GM23338 (cell line): ENCODE measurements at regions not wholly inside any gene's neighbourhood (a gene's known extent, or its start where the extent isn't known, plus 50 kb on each side); places are given as distances from the start of the nearest gene placed in this dataset.

Source experiments
- CREB1 ChIP-seq: fragments of 250-450 bp; sonication (Bioruptor Pico); IDR thresholded peaks from 2 replicates; pipeline ENCODE4 v1.5.0; 2020; ENCODE audit warnings: low read depth, mild to moderate bottlenecking, moderate library complexity
- EZH2 ChIP-seq: fragments of 200-600 bp; sonication (generic); IDR thresholded peaks from one replicate; pipeline ENCODE4 v1.8.0; 2017; ENCODE audit warnings: antibody characterized with exemption, mild to moderate bottlenecking, low read depth; ENCODE audit not compliant: unreplicated experiment
- JUNB ChIP-seq: IDR thresholded peaks from one replicate; pipeline ENCODE4 v1.6.1; 2016; ENCODE audit warnings: antibody characterized with exemption; ENCODE audit not compliant: unreplicated experiment
- NANOG ChIP-seq: IDR thresholded peaks from 2 replicates; pipeline ENCODE4 v1.6.1; 2016; ENCODE audit warnings: antibody characterized with exemption, borderline replicate concordance
- POLR2AphosphoS5 ChIP-seq: IDR thresholded peaks from 2 replicates; pipeline ENCODE4 v1.6.1; 2016; ENCODE audit warnings: antibody characterized with exemption, low read depth
- ZNF331 ChIP-seq: fragments of 250-450 bp; sonication (Bioruptor Pico); IDR thresholded peaks from 2 replicates; pipeline ENCODE4 v1.5.0; 2020; ENCODE audit warnings: low read depth, mild to moderate bottlenecking, moderate library complexity
- TF ChIP-seq, protein P1 (sequence below), 2 experiments: fragments of 200-600 bp in 1 of 2; sonication (generic) in 1 of 2; conservative IDR thresholded peaks; 2 replicates each; pipeline versions ENCODE4 v1.5.1 to v1.6.1; 2016 to 2017; ENCODE audit warnings: antibody characterized with exemption in 2 of 2, low read depth in 2 of 2, mild to moderate bottlenecking in 2 of 2, moderate library complexity in 1 of 2
- TF ChIP-seq, protein P2 (sequence below): IDR thresholded peaks from one replicate; pipeline ENCODE4 v1.6.1; 2018; ENCODE audit warnings: antibody characterized with exemption; ENCODE audit not compliant: unreplicated experiment
- TF ChIP-seq, protein P3 (sequence below): IDR thresholded peaks from 2 replicates; pipeline ENCODE4 v1.6.1; 2016; ENCODE audit warnings: antibody characterized with exemption
- TF ChIP-seq, protein P4 (sequence below): fragments of 250-450 bp; sonication (Bioruptor Pico); IDR thresholded peaks from 2 replicates; pipeline ENCODE4 v1.5.0; 2020; ENCODE audit warnings: mild to moderate bottlenecking, moderate library complexity

DNA sequence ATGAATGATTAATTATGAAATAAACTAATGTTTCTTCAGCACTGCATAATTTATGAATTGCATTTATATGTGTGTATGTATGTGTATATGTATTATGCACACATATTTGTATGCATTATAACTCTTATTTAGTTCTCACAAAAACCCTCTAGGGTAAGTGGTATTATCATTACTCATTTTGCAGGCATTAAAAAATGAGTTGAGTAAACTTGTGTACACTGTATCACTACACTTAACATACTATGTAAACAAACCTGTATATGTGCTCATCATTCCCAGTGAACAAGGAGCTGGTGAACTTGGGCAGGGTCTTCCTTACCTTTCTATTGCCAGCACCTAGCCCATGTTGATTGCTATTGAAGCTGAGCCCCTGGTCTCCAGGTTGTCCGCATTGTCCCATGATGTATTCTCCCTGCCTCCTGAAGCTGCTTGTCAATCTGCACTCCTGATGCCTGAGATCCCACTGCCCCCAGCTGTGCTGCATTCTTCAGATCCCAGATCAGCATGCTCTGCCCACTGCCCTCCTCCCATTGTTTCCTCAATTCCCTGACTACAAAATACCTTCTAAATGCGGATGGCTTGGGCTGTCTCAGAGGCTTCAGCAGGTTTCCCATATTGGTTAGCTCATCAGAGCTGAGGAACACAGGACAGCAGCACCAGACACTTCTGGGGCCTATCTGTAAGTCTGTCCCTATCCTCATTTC is 267.9 kb upstream of the SESN3 start:
- TF ChIP-seq, protein P1, sequence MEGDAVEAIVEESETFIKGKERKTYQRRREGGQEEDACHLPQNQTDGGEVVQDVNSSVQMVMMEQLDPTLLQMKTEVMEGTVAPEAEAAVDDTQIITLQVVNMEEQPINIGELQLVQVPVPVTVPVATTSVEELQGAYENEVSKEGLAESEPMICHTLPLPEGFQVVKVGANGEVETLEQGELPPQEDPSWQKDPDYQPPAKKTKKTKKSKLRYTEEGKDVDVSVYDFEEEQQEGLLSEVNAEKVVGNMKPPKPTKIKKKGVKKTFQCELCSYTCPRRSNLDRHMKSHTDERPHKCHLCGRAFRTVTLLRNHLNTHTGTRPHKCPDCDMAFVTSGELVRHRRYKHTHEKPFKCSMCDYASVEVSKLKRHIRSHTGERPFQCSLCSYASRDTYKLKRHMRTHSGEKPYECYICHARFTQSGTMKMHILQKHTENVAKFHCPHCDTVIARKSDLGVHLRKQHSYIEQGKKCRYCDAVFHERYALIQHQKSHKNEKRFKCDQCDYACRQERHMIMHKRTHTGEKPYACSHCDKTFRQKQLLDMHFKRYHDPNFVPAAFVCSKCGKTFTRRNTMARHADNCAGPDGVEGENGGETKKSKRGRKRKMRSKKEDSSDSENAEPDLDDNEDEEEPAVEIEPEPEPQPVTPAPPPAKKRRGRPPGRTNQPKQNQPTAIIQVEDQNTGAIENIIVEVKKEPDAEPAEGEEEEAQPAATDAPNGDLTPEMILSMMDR (conservative IDR thresholded peaks at IDR 0.05; ENCODE audit: low read depth in 2 of 2), result no peak
- no peak for TF ChIP-seq CREB1 (CRISPR knock-in tag)
- TF ChIP-seq EZH2, result no peak
- TF ChIP-seq POLR2AphosphoS5, result no peak
- no peak for TF ChIP-seq NANOG
- TF ChIP-seq ZNF331 (CRISPR knock-in tag), result no peak
- TF ChIP-seq, protein P2, sequence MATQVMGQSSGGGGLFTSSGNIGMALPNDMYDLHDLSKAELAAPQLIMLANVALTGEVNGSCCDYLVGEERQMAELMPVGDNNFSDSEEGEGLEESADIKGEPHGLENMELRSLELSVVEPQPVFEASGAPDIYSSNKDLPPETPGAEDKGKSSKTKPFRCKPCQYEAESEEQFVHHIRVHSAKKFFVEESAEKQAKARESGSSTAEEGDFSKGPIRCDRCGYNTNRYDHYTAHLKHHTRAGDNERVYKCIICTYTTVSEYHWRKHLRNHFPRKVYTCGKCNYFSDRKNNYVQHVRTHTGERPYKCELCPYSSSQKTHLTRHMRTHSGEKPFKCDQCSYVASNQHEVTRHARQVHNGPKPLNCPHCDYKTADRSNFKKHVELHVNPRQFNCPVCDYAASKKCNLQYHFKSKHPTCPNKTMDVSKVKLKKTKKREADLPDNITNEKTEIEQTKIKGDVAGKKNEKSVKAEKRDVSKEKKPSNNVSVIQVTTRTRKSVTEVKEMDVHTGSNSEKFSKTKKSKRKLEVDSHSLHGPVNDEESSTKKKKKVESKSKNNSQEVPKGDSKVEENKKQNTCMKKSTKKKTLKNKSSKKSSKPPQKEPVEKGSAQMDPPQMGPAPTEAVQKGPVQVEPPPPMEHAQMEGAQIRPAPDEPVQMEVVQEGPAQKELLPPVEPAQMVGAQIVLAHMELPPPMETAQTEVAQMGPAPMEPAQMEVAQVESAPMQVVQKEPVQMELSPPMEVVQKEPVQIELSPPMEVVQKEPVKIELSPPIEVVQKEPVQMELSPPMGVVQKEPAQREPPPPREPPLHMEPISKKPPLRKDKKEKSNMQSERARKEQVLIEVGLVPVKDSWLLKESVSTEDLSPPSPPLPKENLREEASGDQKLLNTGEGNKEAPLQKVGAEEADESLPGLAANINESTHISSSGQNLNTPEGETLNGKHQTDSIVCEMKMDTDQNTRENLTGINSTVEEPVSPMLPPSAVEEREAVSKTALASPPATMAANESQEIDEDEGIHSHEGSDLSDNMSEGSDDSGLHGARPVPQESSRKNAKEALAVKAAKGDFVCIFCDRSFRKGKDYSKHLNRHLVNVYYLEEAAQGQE, result no peak
- TF ChIP-seq, protein P3, sequence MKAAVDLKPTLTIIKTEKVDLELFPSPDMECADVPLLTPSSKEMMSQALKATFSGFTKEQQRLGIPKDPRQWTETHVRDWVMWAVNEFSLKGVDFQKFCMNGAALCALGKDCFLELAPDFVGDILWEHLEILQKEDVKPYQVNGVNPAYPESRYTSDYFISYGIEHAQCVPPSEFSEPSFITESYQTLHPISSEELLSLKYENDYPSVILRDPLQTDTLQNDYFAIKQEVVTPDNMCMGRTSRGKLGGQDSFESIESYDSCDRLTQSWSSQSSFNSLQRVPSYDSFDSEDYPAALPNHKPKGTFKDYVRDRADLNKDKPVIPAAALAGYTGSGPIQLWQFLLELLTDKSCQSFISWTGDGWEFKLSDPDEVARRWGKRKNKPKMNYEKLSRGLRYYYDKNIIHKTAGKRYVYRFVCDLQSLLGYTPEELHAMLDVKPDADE, result no peak
- TF ChIP-seq JUNB, result no peak
- TF ChIP-seq, protein P4, sequence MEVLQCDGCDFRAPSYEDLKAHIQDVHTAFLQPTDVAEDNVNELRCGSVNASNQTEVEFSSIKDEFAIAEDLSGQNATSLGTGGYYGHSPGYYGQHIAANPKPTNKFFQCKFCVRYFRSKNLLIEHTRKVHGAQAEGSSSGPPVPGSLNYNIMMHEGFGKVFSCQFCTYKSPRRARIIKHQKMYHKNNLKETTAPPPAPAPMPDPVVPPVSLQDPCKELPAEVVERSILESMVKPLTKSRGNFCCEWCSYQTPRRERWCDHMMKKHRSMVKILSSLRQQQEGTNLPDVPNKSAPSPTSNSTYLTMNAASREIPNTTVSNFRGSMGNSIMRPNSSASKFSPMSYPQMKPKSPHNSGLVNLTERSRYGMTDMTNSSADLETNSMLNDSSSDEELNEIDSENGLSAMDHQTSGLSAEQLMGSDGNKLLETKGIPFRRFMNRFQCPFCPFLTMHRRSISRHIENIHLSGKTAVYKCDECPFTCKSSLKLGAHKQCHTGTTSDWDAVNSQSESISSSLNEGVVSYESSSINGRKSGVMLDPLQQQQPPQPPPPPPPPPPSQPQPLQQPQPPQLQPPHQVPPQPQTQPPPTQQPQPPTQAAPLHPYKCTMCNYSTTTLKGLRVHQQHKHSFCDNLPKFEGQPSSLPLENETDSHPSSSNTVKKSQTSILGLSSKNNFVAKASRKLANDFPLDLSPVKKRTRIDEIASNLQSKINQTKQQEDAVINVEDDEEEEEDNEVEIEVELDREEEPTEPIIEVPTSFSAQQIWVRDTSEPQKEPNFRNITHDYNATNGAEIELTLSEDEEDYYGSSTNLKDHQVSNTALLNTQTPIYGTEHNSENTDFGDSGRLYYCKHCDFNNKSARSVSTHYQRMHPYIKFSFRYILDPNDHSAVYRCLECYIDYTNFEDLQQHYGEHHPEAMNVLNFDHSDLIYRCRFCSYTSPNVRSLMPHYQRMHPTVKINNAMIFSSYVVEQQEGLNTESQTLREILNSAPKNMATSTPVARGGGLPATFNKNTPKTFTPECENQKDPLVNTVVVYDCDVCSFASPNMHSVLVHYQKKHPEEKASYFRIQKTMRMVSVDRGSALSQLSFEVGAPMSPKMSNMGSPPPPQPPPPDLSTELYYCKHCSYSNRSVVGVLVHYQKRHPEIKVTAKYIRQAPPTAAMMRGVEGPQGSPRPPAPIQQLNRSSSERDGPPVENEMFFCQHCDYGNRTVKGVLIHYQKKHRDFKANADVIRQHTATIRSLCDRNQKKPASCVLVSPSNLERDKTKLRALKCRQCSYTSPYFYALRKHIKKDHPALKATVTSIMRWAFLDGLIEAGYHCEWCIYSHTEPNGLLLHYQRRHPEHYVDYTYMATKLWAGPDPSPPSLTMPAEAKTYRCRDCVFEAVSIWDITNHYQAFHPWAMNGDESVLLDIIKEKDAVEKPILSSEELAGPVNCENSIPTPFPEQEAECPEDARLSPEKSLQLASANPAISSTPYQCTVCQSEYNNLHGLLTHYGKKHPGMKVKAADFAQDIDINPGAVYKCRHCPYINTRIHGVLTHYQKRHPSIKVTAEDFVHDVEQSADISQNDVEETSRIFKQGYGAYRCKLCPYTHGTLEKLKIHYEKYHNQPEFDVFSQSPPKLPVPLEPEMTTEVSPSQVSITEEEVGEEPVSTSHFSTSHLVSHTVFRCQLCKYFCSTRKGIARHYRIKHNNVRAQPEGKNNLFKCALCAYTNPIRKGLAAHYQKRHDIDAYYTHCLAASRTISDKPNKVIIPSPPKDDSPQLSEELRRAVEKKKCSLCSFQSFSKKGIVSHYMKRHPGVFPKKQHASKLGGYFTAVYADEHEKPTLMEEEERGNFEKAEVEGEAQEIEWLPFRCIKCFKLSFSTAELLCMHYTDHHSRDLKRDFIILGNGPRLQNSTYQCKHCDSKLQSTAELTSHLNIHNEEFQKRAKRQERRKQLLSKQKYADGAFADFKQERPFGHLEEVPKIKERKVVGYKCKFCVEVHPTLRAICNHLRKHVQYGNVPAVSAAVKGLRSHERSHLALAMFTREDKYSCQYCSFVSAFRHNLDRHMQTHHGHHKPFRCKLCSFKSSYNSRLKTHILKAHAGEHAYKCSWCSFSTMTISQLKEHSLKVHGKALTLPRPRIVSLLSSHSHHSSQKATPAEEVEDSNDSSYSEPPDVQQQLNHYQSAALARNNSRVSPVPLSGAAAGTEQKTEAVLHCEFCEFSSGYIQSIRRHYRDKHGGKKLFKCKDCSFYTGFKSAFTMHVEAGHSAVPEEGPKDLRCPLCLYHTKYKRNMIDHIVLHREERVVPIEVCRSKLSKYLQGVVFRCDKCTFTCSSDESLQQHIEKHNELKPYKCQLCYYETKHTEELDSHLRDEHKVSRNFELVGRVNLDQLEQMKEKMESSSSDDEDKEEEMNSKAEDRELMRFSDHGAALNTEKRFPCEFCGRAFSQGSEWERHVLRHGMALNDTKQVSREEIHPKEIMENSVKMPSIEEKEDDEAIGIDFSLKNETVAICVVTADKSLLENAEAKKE (CRISPR knock-in tag), result peak; percentile 90
